CD4-positive, alpha-beta T cell treated with Interleukin-6 at 100 ng/mL for 8 hours (primary cell): ENCODE measurements at regions not wholly inside any gene's neighbourhood (a gene's known extent, or its start where the extent isn't known, plus 50 kb on each side); places are given as distances from the start of the nearest gene placed in this dataset.

ENCODE experiments used
- DNase-seq: peaks from one replicate; pipeline ENCODE4 v3.0.0-alpha.2; 2020; ENCODE audit warnings: mixed read lengths, low spot score

DNA sequence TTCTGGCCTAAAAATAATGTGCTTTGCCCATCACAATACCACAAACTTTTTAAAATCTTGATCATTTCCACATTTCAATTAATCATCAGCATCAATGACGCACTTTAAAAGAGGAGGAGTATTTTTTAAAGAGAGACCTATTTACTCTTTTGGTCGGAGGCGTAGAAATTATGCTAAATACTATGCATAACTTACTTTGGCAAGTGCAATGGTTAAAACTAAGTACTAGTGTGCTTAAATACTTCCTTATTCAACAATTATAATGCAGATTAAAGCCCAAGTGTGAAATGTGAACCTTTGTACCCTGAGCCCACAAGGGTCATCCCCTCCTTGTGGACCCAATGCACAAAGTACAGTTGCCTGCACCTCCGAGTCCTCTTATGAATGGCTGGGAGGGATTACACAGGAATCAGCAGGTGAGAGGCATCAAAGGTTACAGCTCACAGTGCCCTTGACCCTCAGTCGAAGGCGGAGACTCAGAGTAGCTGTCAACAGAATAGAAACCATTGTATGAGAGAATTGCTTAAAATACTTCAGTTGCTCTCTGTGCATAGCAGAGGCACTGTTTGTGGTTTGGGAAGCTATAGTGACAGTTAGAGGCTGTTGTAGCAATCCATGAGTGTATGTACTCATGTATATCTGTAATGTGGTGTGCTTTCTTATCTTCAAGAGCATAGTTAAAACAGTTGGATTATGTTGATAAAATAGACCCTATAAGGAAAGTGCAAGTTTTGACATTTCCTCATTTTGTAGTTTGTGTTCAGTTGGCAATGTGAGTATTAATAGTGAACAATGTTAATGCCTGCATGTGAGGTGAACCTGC is 151.7 kb upstream of the ITGA4 start:
- DNase-seq, result peak; percentile 55

DNA sequence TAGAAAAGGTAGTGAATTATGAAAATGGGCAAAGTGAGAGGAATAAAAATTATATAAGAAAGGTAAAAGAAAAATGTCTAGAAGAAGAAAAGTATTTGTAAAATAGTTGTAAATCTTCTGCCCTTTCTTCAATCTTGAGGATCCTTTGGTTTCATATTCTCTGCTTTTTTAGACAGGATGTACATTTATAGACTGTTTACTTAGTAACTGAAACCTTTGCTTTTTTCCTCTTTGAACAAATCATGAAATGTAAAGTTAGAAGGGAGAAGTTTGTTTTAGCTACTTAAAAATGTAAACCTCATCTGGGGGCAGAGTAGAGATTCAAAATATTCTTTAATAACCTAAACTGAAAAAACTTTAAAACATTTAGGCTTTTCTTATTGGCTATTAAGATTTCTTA is 150.4 kb upstream of the ITGA4 start:
- DNase-seq, result peak; percentile 8

DNA sequence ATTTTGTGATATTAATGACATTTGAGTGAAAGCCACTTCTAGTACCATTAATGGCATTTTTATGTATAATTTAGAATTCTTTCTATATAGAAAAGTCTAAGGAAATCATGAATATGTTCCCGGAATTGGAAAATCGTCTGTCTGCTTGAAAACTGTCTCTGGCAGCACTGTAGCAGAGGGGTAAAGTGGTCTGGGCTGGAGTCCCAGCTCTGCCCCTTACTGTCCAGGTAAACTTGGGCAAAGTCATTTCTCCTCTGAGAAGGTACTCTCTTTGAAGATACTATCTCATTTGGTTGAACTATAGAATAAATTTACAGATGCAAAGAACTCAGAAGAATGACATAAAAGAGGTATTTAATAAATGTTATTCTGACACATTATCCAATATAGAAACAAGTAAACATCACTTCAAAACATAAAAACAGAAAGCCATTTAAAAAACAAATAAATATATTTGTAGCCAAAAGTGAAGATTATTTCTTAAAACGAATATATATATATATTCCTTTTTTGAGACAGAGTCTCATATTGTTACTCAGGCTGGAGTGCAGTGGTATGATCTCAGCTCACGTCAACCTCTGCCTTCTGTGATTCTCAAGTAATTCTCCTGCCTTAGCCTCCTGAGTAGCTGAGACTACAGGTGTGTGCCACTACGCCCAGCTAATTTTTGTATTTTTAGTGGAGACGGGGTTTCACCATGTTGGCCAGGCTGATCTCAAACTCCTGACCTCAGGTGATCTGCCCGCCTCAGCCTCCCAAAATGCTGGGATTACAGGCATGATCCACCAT is 149.8 kb upstream of the ITGA4 start:
- DNase-seq, result no peak

DNA sequence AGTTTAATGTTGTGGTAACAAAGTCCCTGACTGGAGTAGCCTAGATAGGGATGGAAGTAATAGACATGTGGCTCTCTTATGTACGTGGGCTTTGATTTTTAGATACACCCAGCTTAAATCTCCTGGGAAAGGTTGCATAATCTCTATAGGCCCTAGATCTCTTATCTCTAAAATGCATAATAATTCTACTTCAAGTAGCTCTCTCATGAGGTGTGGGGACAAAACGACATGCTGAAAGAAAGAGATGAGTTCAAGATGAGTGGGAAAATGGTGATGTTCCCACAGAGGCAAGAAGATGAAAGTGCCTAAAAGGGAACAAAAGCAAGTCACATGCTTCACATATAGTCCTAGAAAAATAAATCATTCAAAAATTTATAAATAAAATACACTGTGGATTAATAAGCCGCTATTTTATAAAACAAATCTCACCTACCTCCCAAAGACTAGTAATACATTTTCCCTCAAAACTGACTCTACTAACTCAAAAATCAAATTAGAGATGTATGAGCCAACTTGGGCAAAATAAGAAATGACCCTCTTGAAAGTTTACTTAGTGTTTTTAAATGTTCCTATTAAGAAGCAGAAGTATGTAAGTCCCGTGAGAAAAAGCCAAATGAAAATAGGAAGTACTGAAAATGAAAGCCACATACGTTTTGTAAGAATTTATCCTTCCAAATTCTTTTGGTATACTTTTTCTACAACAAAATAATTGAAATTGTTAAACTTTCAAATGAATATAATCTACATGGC is 148.2 kb upstream of the ITGA4 start:
- DNase-seq, result no peak

DNA sequence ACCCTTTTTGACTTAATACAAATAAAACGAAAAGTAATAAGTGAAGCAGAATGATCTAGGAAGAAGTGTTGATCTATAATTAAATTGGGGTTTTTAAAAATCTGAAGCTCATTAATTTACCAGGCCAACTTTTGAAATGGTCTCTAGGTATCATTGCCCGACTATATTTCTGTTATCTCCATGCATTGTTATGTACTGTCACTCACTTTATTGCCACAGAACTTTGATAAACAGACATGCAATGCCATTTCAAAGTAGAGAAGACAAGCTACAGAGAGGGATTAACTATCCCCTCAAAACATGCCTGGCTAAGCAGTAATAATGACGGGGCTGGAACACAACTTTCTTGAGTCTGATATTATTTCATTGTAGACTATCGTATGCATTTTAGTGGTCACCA is 147.6 kb upstream of the ITGA4 start:
- DNase-seq, result no peak

DNA sequence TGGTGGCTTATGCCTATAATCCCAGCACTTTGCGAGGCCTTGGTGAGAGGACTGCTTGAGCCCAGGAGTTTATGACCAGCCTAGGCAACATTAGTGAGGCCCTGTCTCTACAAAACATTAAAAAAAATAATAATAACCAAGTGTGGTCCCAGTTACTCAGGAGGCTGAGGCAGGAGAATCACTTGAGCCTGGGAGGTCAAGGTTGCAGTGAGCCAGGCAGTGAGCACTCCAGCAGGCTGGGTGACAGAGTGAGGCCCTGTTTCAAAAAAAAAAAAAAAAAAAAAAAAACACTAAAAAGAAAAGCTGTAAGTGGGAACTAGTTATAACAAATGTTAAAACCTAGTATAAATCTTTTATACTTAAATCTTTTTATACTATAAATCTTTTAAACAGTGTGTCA is 146.2 kb upstream of the ITGA4 start:
- no peak for DNase-seq

DNA sequence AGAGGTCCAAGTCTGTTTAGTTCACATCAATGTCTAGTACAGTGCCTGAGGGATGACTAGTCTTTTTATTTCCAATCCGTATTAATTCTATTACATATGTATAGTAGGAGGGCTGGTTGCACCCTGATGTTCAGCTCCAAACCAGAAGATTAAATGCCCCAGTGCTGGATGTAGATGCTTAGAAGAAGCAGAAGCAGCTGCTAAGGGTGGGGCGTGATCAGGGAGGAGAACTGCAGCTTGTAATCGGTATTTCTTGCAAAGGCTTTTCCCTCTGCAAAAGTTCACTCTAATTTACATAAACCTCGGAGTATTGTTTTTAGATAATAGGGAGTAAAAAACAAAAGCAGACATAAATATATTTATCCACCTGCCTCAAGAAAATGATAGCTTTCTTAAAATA is 145.3 kb upstream of the ITGA4 start:
- DNase-seq, result peak; percentile 17

DNA sequence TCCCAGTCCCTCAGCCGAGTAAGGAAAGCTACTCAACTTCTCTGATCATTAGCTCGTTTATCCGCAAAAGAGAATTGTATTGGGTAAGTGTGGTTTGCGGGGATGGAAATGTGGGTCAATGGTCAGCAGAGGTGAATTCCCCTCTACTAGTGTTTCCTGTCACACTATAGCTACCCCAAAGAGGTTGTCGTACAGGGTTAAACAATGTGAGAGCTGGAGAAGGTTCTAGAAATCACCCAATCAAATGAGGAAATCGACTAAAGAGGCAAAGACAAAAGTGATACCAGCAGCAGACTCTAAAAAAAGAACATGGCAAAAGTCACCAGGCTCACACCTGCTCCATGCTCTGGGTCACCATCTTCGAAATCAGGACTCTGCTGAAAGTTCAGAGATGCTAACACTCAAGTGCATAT is 144.7 kb upstream of the ITGA4 start:
- peak; percentile 31 for DNase-seq

DNA sequence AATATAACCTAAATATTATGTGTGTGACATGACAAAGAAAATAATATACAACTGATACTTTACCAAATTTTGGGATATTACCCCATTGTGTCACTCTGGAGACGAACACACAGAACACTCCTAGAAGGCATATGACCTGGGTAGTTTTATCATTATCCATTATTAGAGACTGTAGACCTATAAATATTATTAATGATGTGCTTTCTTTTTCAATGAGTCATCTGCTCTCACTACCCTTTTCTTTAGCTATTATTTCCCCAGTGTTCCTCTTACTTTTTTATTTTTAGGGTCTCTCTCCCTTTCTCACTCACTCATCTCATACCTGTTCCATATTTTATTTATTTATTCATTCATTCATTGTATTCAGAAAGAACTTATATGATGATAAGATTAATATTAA is 143.3 kb upstream of the ITGA4 start:
- DNase-seq, result no peak

DNA sequence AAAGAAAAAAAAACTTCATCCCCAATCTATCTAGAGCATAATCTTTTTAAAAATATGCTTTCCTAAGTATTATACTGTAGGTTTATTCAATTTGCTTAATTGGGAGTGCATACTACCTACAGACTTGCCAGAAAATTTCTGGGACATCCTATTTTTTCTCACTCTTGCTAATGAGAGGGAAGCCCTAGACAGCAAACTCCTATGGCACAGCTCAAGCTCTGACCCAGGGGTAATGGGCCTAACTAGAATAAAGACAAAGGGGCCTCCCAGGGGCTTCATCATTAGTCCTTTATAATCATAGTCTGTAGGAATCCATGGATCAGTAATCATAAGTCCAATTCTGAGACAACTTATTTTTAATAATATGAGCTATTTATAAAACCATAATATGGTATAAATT is 142.6 kb upstream of the ITGA4 start:
- DNase-seq, result no peak

DNA sequence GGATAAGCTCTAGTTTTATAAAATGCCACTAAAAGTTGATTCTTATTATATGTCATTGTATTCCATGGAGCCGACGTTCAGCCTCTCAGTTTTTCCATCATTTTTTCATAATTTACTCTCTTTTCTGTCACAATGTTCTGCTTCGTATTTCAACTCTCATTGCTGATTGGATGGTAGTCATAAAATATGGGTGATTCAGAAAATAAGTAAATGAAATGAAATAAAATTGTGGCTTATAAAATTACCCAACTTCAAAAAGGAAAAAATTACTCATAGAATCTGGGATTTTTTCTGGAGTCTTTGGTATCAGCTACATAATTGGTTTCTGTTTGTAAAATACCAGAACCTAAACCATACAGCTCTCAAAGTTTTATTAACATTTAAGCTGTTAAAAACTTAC is 139.7 kb upstream of the ITGA4 start:
- DNase-seq, result no peak

DNA sequence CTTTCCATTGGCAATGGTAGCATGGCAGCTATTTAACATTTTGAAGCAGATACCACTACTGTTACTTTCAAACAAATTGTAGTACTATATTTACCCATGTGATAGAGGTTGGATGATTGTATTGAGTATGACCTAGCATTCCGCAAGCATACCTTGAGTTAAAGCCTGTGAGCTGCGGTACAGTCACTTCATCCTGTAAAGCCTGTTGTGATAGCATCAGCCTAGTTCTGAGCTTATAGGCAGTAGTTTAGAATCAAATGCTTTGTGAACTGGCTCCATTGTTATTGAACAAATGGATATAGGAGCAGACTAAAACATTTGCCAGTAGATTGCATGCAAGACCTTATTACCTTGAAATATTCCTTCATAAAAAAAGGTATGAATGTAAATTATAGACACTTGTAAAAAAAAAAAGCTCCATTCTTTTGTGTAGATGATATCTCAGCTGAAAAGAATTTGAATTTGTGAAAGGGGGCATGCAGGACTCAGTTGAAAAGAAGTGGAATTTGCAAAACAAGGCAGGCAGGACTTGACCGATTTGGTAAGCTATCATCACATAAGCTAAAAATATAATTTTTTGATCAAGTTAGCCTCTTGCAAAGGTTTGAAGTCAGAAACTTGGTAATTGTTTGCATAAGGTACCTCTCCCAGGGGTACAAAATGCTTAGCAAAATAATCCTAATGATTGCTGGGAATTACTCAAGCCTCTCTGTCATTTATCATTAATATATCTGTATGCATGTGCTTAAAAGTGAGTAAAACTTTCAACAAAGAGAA is 138.5 kb upstream of the ITGA4 start:
- no peak for DNase-seq

DNA sequence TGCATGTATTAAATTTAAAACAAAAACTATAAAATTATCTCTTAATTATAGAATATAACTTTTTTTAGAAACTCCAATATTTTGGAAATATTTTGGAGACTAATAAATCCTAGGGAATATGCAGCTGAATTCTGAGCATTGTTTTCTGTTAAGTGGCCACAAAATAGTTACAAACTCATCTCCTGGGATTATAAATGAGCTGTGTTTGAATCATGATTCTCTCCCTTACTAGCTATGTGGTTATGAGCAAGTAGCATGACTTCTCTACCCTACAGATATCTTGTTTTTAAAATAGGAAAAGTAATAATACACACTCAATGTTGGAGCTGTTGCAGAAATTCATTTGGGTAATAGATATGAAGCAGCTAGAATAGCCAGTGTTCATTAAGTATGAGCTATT is 137.9 kb upstream of the ITGA4 start:
- no peak for DNase-seq

DNA sequence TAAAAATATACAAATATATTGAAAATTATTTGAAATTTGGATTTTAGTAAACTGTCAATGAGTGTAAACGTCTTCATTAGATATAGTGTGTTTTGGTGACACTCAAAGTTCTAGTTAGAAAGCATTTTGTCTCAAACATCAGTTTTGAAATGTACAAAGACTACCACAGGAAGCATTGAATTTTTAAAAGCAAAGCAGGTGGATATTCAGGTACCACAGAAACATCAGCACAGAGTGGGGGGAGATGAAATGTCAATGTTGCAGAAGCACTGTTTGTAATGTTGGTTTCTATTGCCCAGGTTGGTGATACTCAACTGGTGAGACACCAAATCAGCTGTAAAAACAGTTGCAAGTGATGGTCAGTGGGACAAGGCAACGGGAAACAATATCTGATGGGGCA is 136.5 kb upstream of the ITGA4 start:
- no peak for DNase-seq

DNA sequence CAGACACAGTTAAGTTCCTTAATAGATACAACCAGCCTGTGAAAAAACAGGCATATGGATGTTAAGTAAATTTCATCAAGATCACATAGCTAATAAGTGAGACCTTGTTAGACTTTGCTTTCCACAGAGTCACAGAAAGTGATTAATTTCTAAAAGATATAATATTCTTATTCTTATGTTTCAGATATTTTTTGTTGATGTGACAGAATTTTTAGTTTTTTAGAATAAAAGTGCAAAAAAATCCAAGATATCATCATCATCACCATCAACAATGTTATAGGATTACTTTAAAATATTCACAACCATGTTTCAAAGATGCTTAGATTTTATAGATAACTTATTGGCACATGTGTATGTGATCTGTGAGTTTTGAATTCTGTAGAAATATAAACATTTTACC is 132.3 kb upstream of the ITGA4 start:
- DNase-seq, result no peak

DNA sequence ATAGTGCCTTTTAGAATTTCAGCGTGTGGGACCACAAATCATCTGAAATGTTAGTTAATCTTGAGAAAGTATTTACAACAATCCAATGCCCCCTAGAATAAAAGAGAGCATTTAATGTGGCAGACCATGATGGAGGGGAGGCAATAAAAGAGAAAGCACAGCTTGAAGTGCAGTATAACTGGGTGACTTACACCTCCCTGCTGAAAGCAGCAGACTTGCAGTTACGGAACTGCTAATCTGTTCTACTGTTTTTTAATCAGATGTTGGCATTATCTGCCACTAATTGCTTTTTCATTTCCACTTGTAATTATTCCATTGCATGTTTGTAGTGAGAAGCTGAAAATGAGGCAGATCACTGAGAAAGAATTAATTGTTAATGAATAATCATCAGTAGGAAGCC is 130.5 kb upstream of the ITGA4 start:
- DNase-seq, result no peak

DNA sequence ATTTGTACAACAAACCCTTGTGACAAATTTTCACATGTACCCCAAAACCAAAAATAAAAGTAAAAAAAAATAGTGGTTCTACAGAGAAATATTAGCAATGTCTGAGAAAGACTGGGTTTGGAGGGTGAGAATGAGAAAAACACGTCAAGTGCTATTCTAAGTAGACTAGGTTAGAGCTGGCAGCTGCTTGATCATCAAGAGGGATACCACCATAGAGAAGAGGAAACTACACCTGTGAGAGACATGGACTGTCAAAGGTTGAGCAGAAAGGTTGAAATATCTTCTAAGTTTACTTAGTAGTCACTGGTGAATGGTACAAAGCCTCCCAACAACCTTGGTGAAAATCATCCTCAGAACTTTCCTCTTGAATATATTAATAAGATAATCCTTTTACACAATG is 126.9 kb upstream of the ITGA4 start:
- DNase-seq, result no peak

DNA sequence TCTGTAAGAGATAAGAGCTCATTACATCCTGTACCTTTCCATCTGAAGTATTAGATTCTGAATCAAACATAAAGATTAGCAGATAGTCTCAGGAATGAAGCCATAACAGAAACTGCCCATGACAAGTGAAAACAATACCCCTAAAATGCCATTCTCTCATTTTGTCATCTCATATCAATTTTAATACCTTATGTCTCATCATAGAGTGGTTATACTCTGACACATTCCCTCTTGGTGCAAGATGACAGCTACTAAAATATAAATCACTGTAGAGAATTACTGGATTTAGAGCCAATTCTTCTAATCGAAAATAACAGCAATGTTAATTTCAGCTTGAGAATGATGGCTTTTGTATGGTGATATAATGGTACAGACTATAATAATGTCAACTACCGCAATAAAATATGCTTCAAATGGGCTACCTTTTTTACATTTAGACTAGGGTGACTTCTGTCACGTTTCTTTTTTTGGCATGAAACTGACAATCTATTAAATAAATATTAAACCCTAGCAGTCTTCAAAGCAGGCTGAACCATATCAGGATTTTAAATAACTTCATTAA is 125.1 kb upstream of the ITGA4 start:
- no peak for DNase-seq

DNA sequence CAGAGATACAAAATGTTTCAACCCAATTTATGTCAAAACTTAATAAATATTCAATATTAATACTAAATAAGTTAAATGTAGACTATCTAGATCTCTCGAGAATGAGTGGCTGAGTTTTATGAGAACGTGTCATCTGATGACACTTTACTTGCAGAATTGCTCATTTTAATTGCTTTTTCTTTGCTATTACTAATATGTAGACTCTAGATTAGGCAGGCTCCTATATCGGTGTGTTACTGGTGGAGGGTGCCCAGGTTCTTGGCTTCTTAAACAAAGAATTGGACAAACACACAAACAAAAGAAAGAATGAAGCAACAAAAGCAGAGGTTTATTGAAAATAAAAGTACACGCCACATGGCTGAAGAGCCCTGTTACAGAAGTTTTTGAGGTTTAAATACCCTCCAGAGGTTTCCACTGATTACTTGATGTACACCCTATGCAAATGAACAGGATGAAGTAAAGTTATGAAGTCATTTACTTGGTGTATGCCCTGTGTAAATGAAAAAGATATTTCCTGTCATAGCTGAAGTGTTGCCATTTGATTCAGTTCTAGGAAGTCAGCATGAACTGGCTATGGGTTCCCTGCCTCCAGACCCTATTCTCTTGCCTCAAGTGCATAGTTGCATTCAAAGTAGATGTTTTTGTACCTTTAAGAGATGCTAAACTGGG is 122.9 kb upstream of the ITGA4 start:
- no peak for DNase-seq

DNA sequence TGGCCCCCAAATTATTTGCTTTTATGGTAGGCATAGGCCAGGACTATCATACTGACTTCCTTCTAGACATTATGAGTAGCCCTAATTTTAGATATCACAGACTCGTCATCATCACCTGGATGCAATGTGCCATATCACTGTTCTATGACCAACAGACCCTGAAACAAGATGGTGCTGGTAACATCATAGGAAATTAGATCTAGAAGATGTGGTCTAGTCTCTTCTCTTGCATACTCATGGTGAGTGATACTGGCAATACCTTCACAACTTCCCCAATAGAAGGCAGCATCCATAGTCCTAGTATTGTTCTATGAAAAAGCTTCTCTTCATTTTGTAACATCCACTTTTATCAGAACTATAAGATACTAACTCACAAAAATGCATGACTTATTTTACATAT is 116.3 kb upstream of the ITGA4 start:
- DNase-seq, result no peak
